ENCODE measurements at regions not wholly inside any gene's neighbourhood (a gene's known extent, or its start where the extent isn't known, plus 50 kb on each side); places are given as distances from the start of the nearest gene placed in this dataset.
A peak's percentile ranks its signal among the peaks of the same experiment; 100 is the strongest.
"Not testable (repeated sequence)": the region's sequence is repeated elsewhere in the genome, so short reads cannot be mapped to it uniquely, and the experiment has no call there.

GRCh38 chr5:120159155-120159554 lies 304.9 kb upstream of the PRR16 start:
- no peak overlapping the region for H3K4me3 ChIP-seq (ENCODE audit: low read depth, low read length)
- TF ChIP-seq CTCF (conservative IDR thresholded peaks at IDR 0.05; ENCODE audit: low read depth, low read length) = no peak
- DNase-seq (ENCODE audit: low read depth) = no peak

DNA sequence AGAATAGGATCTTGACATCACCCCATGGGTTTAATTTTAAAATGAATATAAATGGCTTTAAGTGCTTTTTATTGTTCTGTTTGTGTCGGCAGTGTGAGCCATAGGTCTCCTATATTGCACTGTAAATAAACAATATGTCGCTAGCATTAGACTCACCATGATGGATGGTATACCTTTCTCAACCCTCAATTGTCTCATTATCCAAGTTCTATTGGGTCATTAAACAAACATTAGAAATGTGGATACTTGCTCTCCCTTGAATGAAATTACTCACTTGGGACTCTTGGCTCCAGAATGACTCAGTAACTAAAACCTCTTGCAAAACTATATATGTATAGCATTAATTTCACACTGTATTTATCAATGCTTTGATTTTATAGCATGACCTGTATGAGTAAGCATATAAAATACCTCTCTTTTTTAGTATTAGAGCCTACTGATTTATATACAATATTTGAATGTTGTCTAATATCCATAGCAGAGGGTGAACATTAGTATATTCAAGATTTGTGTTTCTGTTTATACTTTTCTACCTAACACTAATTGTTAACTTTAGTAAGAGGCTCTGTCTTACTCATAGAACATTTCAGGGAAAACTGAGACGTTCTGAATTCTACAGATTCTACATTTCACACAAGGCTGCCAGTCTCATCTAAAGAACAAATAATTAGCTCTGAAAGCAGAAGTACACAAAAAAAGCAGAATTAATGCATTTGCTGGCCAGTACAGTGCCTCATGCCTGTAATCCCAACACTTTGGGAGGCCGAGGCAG lies 303.8 kb upstream of the PRR16 start:
- H3K4me3 ChIP-seq (ENCODE audit: low read depth, low read length) = no peak overlapping the region
- peak; percentile 56 for DNase-seq (ENCODE audit: low read depth)
- no peak for TF ChIP-seq CTCF (conservative IDR thresholded peaks at IDR 0.05; ENCODE audit: low read depth, low read length)

DNA sequence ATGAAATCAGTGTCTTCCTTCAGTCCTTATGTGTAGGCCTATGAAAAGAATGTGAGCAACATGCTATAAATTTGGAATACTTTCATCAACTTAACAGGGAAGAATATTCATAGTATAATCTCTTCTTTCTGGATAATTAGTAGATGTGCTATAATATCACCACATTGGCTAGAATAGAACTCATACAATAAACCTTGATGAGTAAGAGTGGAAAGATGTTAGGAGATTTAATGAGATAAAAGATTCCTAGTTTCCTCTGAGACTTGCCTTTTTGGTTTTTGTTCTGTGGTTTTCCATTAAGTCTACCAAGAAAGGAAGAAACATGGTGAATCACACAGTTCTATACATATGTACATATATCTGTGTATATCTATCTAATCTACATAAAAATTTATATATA lies 301.8 kb upstream of the PRR16 start:
- no peak overlapping the region for H3K4me3 ChIP-seq (ENCODE audit: low read depth, low read length)
- DNase-seq (ENCODE audit: low read depth) = no peak
- TF ChIP-seq CTCF (conservative IDR thresholded peaks at IDR 0.05; ENCODE audit: low read depth, low read length) = no peak

DNA sequence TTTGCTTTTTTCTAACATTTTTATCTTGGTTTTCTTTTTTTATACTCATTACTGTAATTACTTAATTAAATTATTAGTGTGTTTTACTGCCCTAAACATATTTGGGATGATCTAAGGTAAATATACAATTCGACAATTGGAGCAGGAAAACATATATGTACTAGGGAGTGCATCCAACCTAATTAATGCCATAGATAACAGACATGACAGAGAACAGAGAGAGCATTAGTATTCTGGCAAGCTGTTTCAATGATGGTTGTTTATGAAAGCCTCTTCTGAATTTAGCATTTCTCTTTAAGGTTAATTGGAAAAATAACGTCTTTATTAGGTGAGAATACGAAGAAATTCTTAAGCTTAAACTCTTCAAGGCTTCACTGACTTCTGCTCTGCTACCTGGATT lies 300.1 kb upstream of the PRR16 start:
- no peak for DNase-seq (ENCODE audit: low read depth)
- H3K4me3 ChIP-seq (ENCODE audit: low read depth, low read length) = no peak overlapping the region
- TF ChIP-seq CTCF (conservative IDR thresholded peaks at IDR 0.05; ENCODE audit: low read depth, low read length) = no peak

GRCh38 chr5:120164986-120165385 lies 299.1 kb upstream of the PRR16 start:
- no peak for DNase-seq (ENCODE audit: low read depth)
- TF ChIP-seq CTCF (conservative IDR thresholded peaks at IDR 0.05; ENCODE audit: low read depth, low read length) = no peak
- no peak overlapping the region for H3K4me3 ChIP-seq (ENCODE audit: low read depth, low read length)

GRCh38 chr5:120173125-120173524 lies 291.0 kb upstream of the PRR16 start:
- no peak for DNase-seq (ENCODE audit: low read depth)
- no peak overlapping the region for H3K4me3 ChIP-seq (ENCODE audit: low read depth, low read length)
- no peak for TF ChIP-seq CTCF (conservative IDR thresholded peaks at IDR 0.05; ENCODE audit: low read depth, low read length)

GRCh38 chr5:120174089-120174488 lies 290.0 kb upstream of the PRR16 start:
- H3K4me3 ChIP-seq (ENCODE audit: low read depth, low read length) = no peak overlapping the region
- no peak for TF ChIP-seq CTCF (conservative IDR thresholded peaks at IDR 0.05; ENCODE audit: low read depth, low read length)
- DNase-seq (ENCODE audit: low read depth) = no peak

GRCh38 chr5:120181238-120181637 lies 282.9 kb upstream of the PRR16 start:
- DNase-seq (ENCODE audit: low read depth) = not testable (repeated sequence)

GRCh38 chr5:120194650-120195049 lies 269.4 kb upstream of the PRR16 start:
- not testable (repeated sequence) for DNase-seq (ENCODE audit: low read depth); H3K4me3 ChIP-seq (ENCODE audit: low read depth, low read length)

More at GRCh38 chr5:120181238-120181637, 282.9 kb upstream of the PRR16 start:
- H3K4me3 ChIP-seq (ENCODE audit: low read depth, low read length) = not testable (repeated sequence)
